ENCODE measurements at regions not wholly inside any gene's neighbourhood (a gene's known extent, or its start where the extent isn't known, plus 50 kb on each side); places are given as distances from the start of the nearest gene placed in this dataset.

DNA sequence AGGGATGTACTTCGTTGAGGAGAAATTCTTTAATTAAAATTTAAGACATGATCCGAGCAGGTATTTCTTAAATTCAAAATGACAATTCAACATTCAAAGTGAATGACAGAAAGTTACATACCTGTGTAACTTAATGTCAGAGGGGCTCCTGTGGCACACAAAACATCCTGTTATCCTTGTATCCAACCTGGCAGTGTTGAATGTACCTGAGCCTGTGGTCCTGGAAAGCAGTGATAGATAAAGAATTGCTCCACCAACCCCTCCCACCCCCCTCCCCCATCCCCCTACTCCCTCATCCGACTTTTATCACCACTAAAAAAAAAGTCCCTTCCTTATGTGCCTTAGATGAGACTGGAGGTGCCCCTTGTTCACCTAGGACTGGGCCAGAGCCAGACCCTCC lies 119.4 kb upstream of the ADCY1 start:
- Histone ChIP-seq H4K91ac (ENCODE audit: insufficient read length, low read depth, low read length) (no peak overlapping the region), H3T11ph (ENCODE audit: low read length) (no peak overlapping the region), H3K9ac (ENCODE audit: extremely low read depth, insufficient read length, low read length) (no peak overlapping the region), H3K27ac (ENCODE audit: insufficient read length, low read depth, low read length) (no peak overlapping the region), H3K18ac (ENCODE audit: insufficient read length, low read depth, low read length) (no peak overlapping the region), H2BK5ac (ENCODE audit: insufficient read length, low read length) (no peak overlapping the region), H2AFZ (ENCODE audit: low read length) (no peak overlapping the region), H3K4me2 (ENCODE audit: insufficient read depth, insufficient read length, low read length) (no peak overlapping the region), H2BK12ac (ENCODE audit: insufficient read length, low read depth, low read length) (no peak overlapping the region), H3K79me2 (ENCODE audit: insufficient read depth, low read length) (no peaks in the 10 kb centered on the region), H3K4me1 (ENCODE audit: insufficient read depth, low read length) (no peaks in the 10 kb centered on the region), H2BK120ac (ENCODE audit: low read depth, low read length, poor library complexity, severe bottlenecking) (no peak overlapping the region), H3K27me3 (ENCODE audit: insufficient read depth, low read length) (no peaks in the 10 kb centered on the region), H2BK20ac (ENCODE audit: low read depth, low read length, poor library complexity, severe bottlenecking) (no peak overlapping the region), H2BK15ac (ENCODE audit: low read depth, low read length) (no peak overlapping the region), H3K4ac (ENCODE audit: low read depth, low read length) (no peak overlapping the region), H3K9me3 (ENCODE audit: control insufficient read depth, low read depth, low read length) (no peaks in the 10 kb centered on the region), H3K14ac (ENCODE audit: insufficient read depth, low read length) (no peak overlapping the region), H3K23me2 (ENCODE audit: insufficient read length, low read depth, low read length, poor library complexity, severe bottlenecking) (no peaks in the 10 kb centered on the region), H3K56ac (ENCODE audit: insufficient read length, low read depth, low read length) (no peak overlapping the region), H3K79me1 (ENCODE audit: insufficient read depth, low read depth, low read length, poor library complexity, severe bottlenecking) (no peaks in the 10 kb centered on the region), H4K20me1 (ENCODE audit: control insufficient read depth, insufficient read depth, insufficient read length) (no peaks in the 10 kb centered on the region), H3K23ac (ENCODE audit: insufficient read length, low read depth, low read length) (no peak overlapping the region), H2AK5ac (ENCODE audit: insufficient read length, low read length) (no peak overlapping the region), H4K8ac (replicated peaks; ENCODE audit: insufficient read length, low read depth, low read length) (no peak overlapping the region), H4K5ac (ENCODE audit: insufficient read length, low read depth, low read length) (no peak overlapping the region)
- Mint-ChIP-seq H3K36me3 (ENCODE audit: insufficient read depth in 1 of 3, low read depth in 3 of 3) (no peaks in the 10 kb centered on the region), H3K27me3 (ENCODE audit: low read depth) (no peaks in the 10 kb centered on the region; the same call in 1 of the 2 replicates), H3K4me1 (0 out of 4 replicates have a peak, but pooled peaks cover 0 to 2% of the 10 kb centered on the region in 2 experiments), H3K9me3 (no peaks in the 10 kb centered on the region), H3K27ac (no peak overlapping the region), H3K4me3 (no peak overlapping the region)
- no CpG with 5 or more reads among the region's 3 CpGs for WGBS (ENCODE audit: extremely low coverage, insufficient read length, low lambda C conversion rate)
- no peak for DNase-seq
- TF ChIP-seq, protein P1, sequence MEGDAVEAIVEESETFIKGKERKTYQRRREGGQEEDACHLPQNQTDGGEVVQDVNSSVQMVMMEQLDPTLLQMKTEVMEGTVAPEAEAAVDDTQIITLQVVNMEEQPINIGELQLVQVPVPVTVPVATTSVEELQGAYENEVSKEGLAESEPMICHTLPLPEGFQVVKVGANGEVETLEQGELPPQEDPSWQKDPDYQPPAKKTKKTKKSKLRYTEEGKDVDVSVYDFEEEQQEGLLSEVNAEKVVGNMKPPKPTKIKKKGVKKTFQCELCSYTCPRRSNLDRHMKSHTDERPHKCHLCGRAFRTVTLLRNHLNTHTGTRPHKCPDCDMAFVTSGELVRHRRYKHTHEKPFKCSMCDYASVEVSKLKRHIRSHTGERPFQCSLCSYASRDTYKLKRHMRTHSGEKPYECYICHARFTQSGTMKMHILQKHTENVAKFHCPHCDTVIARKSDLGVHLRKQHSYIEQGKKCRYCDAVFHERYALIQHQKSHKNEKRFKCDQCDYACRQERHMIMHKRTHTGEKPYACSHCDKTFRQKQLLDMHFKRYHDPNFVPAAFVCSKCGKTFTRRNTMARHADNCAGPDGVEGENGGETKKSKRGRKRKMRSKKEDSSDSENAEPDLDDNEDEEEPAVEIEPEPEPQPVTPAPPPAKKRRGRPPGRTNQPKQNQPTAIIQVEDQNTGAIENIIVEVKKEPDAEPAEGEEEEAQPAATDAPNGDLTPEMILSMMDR (conservative IDR thresholded peaks at IDR 0.05): no peak
